SKM-1 (cell line): ENCODE measurements at regions not wholly inside any gene's neighbourhood (a gene's known extent, or its start where the extent isn't known, plus 50 kb on each side); places are given as distances from the start of the nearest gene placed in this dataset.

ENCODE experiments used
- DNase-seq: peaks from one replicate; lab custom pipeline; 2025; ENCODE audit not compliant: unreplicated experiment; lab: John Stamatoyannopoulos, UW

DNA sequence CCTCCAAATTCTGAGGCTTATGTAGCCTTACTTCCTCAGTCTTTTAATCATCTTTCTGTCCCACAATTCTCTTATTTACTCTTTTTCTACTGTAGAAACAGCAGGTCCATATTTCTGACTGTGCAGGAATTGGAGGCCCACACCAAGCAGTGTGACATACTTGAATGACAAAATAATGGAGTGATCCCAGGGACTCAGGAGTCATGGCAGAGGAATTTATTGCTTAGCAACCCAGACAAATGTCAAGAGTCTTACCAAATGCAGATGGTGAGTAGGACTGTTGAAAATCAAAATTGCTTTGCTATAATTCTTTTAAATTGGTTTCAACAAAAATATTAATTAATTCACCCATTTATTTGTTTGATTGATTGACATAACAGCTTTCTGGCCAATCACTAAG is 59.9 kb downstream of the HTR1B start:
- DNase-seq, result no peak

GRCh38 chr6:77401231-77401630 is 62.1 kb downstream of the HTR1B start:
- no peak for DNase-seq

- DNase-seq, result no peak
Measured at GRCh38 chr6:77397561-77397960, 65.7 kb downstream of the HTR1B start.

DNA sequence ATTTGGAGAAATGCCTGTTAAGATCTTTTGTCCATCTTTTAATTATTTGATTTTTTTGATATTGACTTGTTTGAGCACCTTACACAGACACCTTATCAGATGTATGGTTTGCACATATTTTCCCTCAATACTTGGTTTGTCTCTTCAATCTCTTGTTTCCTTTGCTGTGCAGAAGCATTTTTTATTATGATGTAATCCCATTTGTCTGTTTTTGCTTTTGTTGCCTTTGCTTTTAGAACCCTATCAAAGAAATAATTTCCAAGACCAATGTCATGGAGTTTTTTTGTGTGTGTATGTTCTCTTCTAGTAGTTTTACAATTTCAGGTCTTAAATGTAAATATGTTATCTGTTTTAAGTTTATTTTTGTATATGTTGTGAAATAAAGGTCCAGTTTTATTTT is 73.9 kb downstream of the HTR1B start:
- no peak for DNase-seq

GRCh38 chr6:77383026-77383425 is 80.3 kb downstream of the HTR1B start:
- DNase-seq, result no peak

DNA sequence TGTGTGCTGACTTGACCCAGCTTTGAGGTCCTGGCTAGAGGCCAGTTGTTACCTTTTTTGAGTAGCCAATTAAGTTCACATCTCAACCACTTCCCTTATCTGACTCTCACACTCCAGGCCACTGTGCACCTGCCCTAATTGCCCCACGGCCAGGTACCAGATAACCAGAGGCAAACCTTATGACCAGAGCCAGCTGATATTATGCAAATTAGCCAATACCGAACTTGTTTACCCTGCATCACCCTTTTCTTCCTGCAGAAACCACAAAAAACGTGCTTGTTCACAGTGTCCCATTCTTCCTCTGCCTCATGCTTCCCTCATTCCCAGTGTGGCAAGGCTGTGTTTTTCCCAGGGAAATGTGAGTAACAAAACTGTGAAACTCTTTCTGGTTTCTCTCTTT is 89.3 kb downstream of the HTR1B start:
- DNase-seq, result no peak

- no peak for DNase-seq
Measured at GRCh38 chr6:77371748-77372147, 91.5 kb downstream of the HTR1B start.

DNA sequence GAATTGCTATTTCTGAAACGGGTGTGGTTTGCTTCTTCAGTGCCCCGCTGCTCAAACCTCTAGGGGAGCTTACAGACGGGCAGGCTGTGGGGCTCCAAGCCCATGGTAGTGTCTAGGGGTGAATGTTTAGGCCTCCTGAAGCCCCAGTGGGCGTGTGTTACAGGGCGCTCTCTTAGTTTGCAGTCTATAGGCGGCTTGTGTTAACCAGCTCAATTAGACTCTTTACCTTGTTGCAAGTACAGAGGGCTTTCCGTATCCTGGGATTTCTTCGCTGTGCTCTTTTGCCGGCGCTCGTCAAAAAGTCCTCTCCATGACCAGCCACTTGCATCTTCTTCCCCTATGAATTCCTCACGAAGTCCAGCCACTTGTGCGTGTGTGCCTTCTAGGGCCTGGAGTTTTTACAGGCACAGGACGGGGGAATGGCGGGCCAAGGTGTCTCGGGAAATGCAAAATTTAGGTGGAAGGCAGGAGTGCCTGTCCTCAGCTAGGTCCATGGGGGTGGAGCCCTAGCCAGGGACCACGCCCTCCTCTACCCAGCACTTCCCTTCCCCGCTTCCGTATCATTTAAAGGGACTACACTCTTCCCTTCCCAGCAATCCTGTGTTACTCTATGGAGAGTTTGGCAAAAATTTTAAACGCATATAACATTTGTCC is 94.5 kb downstream of the HTR1B start:
- no peak for DNase-seq

DNA sequence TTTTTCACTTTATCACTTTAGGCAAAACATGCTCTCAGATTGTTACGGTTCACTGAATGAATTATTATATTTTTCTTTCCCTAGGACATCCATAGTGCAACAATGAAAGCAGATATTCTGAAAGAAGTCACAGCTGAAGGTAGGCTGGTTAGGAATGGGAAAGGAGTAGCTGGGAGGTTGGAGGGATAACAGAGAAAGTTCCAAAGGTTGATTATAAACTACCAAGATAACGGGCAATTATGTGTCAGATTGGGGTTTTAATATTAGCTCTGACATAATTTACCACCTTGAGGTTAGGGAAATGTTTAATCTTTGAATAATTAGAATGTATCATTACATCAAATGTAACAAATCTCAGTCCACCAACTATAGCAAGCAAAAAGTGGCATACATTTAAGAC is 96.5 kb downstream of the HTR1B start:
- no peak for DNase-seq

- DNase-seq, result no peak
Measured at GRCh38 chr6:77363702-77364101, 99.6 kb downstream of the HTR1B start.

DNA sequence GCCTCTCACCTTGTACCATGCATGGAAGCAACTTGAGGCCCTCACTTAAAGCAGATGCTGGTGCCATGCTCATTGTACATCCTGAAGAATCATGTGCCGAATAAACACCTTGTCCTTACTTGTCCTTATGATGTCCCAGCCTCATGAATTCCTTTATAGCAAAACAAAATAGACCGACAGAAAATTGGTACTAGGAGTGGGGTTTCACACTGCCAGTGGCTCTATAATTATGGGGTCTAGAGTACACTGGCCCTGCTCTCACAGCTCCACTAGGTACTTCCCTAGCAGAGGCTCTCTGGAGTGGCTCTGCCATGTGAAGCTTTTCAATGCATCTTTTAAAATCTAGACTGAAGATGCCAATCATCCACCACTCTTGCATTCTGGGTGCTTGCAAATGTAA is 101.2 kb downstream of the HTR1B start:
- no peak for DNase-seq

- no peak for DNase-seq
Measured at GRCh38 chr6:77361018-77361417, 102.3 kb downstream of the HTR1B start.

GRCh38 chr6:77356821-77357220 is 106.5 kb downstream of the HTR1B start:
- DNase-seq, result no peak

DNA sequence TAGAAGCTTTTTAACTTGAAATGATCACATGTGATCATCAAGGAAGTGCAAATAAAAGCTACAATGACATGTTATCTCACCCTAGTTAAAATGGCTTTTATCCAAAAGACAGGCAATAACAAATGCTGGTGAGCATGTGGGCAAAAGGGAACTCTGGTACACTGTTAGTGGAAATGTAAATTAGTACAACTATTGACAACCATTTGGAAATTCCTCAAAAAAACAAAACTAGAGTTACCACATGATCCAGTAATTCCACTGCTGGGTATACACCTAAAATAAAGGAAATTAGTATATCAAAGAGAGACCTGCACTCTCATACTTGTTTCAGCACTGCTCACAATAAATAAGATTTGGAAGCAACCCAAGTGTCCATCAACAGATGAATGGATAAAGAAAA is 108.7 kb downstream of the HTR1B start:
- no peak for DNase-seq

GRCh38 chr6:77353129-77353528 is 110.2 kb downstream of the HTR1B start:
- DNase-seq, result no peak

GRCh38 chr6:77341058-77341986 is 122.0 kb downstream of the HTR1B start:
- no peak for DNase-seq

DNA sequence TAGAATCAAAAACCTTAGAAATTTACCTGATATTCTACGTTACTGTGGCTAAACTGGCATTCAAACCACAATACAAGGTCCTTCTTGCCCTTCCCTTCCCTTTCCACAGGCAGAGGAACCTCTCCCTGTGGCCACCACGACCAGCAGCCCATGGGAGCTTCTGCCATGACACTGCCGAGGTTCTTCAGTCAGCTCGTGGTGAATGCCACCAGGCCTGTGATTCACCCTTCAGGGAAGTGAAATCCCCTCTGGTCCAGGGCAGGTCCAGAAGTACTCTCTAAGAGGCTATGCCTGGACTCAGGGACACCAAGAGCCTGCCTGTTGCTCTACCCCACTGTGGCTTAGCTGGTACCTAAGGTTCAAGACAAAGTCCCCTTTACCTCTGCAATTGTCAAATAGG is 123.0 kb downstream of the HTR1B start:
- DNase-seq, result no peak

GRCh38 chr6:77339926-77340325 is 123.4 kb downstream of the HTR1B start:
- no peak for DNase-seq

- no peak for DNase-seq
Measured at GRCh38 chr6:77337392-77337791, 125.9 kb downstream of the HTR1B start.

GRCh38 chr6:77334093-77334492 is 129.2 kb downstream of the HTR1B start:
- DNase-seq, result no peak

DNA sequence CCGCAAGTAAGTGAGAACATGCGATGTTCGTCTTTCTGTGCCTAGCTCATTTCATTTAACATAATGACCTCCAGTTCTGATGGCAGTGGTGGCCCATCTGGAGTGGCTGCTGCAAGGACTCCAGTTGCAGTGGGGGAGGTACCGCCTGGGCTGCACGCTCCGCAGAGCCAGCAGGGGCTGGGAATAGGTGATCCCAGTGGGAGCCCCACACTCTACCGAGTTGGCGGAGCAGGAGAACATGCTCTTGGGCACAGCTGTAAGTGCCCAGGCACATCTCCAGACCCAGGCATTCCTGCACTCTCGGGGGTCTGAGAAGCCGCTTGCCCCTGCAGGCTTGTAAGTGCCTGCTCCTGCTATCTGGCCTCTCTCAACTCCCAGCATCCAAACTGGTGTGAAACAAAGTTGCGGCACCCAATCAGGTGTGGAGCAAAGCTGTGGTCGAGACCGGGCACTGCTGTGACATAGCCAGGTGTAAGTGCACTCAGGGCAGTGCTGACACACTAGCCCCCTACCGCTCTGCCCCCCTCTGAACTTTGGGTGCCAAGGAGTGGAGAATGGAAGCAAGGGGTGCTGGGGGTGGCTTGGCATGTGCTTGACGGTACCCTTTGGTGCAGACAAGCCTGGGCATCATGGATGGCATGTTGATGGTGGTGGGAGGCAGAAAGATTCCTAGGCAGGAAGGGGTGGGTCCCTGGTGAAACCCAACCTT is 130.2 kb downstream of the HTR1B start:
- no peak for DNase-seq

GRCh38 chr6:77326711-77327110 is 136.6 kb downstream of the HTR1B start:
- no peak for DNase-seq
